LNCaP clone FGC (cell line): ENCODE measurements at regions not wholly inside any gene's neighbourhood (a gene's known extent, or its start where the extent isn't known, plus 50 kb on each side); places are given as distances from the start of the nearest gene placed in this dataset.

Source experiments
- DNase-seq: peaks from one replicate; pipeline ENCODE4 v3.0.0-alpha.2; 2011; ENCODE audit warnings: low read depth
- H3K4me3 ChIP-seq: 2 replicates; pipeline ENCODE4 v1.5.1; 2011; ENCODE audit warnings: mild to moderate bottlenecking, low read depth, low read length, control low read depth
- TF ChIP-seq, protein P1 (sequence below): IDR thresholded peaks from 2 replicates; pipeline ENCODE4 v1.5.1; 2012; ENCODE audit warnings: mild to moderate bottlenecking; ENCODE audit not compliant: control insufficient read depth, insufficient read depth; ENCODE audit errors: extremely low read depth

DNA sequence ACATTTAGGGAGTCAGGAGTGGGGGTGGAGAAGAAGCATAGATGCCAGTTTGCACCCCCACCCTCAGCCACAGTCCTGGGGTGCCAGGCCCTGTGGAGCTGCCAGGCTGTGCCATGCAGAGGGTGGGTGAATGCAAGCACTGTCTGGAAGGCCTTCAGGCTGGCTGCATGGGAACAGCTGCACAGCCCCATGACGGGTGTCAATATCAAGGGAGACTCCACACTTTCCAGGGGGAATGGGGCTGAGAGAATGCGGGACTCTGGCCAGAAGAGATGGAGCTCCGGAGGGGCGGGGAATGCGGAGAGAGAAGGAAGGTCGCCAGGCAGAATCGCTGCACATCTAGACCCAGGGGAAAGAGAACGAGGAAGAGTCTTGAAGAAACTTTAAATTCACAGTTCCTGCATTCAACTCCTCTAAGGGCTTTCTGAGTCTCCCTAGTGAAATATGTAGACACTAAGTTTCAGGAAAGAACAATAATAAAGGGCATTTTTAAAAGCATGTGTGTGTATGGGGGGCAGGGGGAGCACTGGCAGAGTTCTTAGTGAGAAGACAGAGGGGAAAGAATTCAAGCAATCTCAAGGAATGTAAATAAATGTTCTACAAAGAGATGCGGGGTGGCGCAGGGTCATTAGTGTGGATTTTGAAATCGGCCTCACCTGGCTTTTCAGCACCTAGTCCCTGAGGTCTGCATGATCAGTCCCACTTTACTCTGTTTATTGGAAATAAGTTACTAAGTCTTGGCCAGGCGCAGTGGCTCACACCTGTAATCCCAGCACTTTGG lies 59.1 kb downstream of the BOD1 start:
- no peak overlapping the region for H3K4me3 ChIP-seq
- no peak for DNase-seq
- TF ChIP-seq, protein P1, sequence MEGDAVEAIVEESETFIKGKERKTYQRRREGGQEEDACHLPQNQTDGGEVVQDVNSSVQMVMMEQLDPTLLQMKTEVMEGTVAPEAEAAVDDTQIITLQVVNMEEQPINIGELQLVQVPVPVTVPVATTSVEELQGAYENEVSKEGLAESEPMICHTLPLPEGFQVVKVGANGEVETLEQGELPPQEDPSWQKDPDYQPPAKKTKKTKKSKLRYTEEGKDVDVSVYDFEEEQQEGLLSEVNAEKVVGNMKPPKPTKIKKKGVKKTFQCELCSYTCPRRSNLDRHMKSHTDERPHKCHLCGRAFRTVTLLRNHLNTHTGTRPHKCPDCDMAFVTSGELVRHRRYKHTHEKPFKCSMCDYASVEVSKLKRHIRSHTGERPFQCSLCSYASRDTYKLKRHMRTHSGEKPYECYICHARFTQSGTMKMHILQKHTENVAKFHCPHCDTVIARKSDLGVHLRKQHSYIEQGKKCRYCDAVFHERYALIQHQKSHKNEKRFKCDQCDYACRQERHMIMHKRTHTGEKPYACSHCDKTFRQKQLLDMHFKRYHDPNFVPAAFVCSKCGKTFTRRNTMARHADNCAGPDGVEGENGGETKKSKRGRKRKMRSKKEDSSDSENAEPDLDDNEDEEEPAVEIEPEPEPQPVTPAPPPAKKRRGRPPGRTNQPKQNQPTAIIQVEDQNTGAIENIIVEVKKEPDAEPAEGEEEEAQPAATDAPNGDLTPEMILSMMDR, result no peak

DNA sequence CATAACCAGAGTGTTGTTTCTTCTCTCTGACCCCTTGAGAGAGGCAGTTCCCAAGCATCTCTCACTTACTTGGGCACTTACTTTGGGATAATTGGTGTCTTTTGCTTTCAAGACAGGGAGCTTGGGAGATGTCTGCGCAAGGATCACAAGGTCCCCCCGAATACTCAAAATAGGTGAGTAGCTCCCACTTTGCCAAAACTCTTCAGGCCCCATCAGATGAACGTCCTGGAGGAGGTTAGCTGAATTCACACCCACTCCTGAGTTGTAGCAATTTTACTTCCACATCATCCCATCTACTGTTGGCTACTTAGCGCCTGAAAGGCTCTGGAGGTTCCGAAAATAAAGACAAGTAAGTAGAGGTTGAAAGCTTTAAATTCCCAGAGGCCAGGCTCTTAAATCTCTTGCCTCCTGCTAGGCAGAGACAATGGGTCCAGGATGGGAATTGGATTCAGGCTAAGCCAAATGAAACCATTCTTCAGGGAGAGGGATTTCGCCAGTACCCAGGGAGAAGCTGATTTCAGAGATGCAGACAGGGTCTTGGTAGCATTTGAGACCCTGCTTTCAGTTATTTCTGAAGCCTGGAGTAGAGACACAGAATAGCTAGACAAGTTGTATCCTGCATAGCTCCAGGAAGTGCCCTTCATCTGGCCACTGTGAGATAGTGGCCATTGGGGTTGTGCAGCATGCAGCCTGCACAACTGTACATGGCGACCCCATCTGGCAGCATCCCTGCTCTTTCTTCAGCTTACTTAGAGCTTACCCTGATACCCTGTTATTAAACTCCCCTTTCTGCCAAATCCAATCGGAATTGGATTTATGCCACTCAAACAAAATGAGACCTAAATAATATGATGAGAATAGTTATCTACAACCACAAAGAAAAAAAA lies 60.1 kb downstream of the BOD1 start:
- TF ChIP-seq, protein P1, result no peak
- DNase-seq, result no peak
- H3K4me3 ChIP-seq, result no peak overlapping the region

DNA sequence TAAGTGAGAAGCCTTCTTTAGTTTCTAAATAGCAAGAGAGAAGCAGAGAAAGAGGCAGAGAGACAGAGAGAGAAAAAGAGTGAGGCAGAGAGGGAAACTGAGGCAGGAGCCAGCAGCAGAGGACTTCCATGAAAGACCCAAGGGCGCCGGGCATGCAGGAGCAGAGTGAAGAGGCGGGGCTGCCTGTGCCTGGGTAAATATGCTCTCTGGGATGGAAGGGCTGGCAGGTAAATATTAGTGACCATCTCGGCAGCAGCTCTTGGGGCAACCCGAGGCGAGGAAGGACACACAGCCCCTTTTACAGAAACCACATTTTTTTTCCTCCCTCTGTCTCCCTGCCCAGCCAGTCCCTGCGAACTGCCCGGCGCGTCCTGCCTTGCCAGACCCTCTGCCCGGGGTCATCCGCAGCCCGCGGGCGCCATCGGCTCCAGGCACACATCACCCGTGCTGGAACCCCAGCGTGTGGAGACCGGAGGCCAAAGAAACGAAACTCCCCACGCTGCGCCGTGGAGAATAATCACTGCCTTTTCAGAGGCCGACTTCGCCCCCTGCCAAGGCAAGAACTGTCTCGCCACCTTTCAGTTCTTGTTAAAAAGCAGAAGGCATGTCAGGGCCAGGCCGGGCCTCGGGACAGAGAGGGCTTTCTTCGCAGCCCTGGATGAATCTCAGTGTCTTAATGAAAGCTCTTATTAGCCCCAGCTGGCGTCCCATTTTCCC lies 61.3 kb downstream of the BOD1 start:
- TF ChIP-seq, protein P1, result no peak
- H3K4me3 ChIP-seq, result no peak overlapping the region
- DNase-seq, result no peak

DNA sequence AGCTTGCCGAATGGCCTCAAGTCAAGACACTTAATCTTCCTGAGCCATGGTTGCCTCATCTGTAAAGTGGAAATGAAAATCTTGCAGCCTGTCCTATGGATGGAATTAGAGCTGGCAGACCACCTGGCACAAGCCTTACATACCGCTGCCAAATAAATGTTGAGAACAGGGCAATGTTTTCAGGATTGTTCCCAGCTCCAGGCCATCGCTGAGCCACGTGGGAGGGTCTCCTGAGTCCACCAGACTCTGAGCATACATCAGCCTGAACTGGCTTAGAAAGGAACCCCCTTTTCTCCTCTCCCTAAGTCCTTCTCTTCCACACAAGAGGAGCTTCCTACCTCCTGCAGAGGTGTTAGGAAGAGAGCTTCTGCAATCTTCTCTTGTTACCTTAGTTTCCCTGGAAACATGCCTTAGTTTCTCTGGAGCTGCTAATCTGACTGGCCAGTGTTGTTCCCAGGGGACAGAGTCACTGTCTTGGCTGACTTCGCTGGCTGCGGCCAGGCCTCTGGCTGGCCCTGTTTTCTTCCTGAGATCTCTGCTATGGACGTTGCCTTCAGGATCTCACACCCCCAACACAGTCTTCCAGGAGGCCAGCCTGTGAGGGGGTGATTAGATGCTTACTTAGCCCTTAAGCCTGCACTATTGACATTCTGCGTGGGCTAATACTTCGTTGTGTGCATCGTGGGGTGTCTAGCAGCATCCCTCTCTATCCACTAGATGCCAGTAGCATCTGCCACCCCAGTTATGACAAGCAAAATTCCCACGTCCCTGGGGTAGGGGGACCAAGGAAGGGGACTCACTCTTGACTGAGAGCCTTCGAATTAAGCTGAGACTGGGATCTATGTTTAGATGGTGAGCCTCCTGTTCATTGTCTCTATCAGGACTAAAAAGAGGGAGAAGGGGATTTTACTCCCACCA lies 62.2 kb downstream of the BOD1 start:
- TF ChIP-seq, protein P1, result no peak
- H3K4me3 ChIP-seq, result no peak overlapping the region
- DNase-seq, result no peak

DNA sequence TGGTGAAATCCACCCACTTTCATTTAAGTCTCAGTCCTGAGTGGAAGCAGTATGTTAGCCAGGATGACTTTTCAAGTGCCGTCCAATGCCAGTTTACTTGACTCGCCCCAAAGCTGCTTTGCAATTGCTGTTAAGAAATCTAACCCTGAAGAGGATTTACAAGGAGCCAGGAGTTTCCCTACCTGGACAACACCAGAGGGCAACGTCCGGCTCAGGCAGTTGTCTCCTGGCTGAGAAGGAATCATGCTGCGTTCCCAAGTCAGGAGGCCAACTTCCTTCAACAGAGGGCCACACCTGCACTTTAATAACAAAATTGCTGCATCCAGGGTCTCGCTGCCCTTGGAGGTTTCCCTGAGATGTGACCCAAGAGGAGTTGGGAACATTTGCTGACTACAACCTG lies 65.8 kb downstream of the BOD1 start:
- DNase-seq, result no peak
- no peak overlapping the region for H3K4me3 ChIP-seq
- TF ChIP-seq, protein P1, result no peak

DNA sequence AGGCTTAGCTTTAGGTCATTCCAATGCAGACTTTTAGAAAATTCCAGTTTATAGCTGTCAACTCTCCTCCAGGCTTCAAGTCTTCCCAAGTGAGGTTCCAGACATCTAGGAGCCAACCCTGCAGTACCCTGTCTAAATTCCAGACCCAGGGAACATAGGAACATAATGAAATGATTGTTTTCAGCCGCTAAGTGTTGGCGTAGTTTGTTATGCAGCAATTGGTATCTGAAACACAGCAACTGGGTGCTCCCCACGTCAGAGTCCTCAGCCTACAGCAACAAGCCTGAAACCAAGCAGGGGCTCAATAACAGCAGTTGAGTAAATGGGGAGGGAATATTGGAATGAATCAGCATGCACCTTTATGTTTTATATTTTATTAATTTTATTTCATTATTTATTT lies 66.8 kb downstream of the BOD1 start:
- no peak for DNase-seq

More for the DNA sequence above, 66.8 kb downstream of the BOD1 start:
- no peak overlapping the region for H3K4me3 ChIP-seq
- TF ChIP-seq, protein P1, result no peak
